Endothelial cell of umbilical vein (primary cell): ENCODE measurements at regions not wholly inside any gene's neighbourhood (a gene's known extent, or its start where the extent isn't known, plus 50 kb on each side); places are given as distances from the start of the nearest gene placed in this dataset.

Source experiments
- BruUV-seq: library from RNA; stranded (reverse); fragments of 400-500 nt; replicated peaks from 2 replicates; lab custom pipeline; 2021; lab: Mats Ljungman, UMichigan
- CTCF ChIA-PET: fragments of 300-600, 350-600 bp; sonication (Branson Sonifier 250); formaldehyde crosslinking; loops from one replicate; lab custom pipeline; 2021; ENCODE audit warnings: antibody characterized with exemption, inconsistent platforms; lab: Charles Lee
- POLR2A ChIA-PET: fragments of 300-600, 350-600 bp; sonication (Branson Sonifier 250); formaldehyde crosslinking; loops from one replicate; lab custom pipeline; 2021; ENCODE audit warnings: antibody characterized with exemption, inconsistent platforms; lab: Charles Lee
- DNase-seq: peaks from one replicate; pipeline ENCODE4 v3.0.0-alpha.2; 2011; ENCODE audit warnings: low read depth, low spot score
- FAIRE-seq: peaks from 2 replicates; lab custom pipeline; 2011; peaks lifted over from hg19 to GRCh38; lab: Jason Lieb, UNC
- H2AFZ ChIP-seq: 2 replicates; pipeline ENCODE4 v1.6.0; 2012; ENCODE audit warnings: low read depth, low read length, control low read depth, inconsistent platforms
- H3K27ac ChIP-seq: 2 replicates; pipeline ENCODE4 v1.5.1; 2011; ENCODE audit warnings: low read depth, mild to moderate bottlenecking, control low read depth, low read length, moderate library complexity; ENCODE audit not compliant: insufficient read depth
- H3K27me3 ChIP-seq, 2 experiments: 2 replicates each; pipeline versions ENCODE4 v1.6.0 to v1.6.1; 2011; ENCODE audit warnings: low read length in 2 of 2, mixed read lengths in 1 of 2; ENCODE audit not compliant: control insufficient read depth in 2 of 2, insufficient read depth in 2 of 2
- H3K36me3 ChIP-seq, 2 experiments: 2 replicates in 1 of 2; 3 replicates in 1 of 2; pipeline ENCODE4 v1.5.1; 2011; ENCODE audit warnings: low read length in 2 of 2, mild to moderate bottlenecking in 1 of 2, moderate library complexity in 1 of 2; ENCODE audit not compliant: control insufficient read depth in 2 of 2, insufficient read depth in 2 of 2; ENCODE audit errors: extremely low read depth in 1 of 2
- H3K4me1 ChIP-seq: 3 replicates; pipeline ENCODE4 v1.5.1; 2011; ENCODE audit warnings: mild to moderate bottlenecking, low read length; ENCODE audit not compliant: control insufficient read depth, insufficient read depth; ENCODE audit errors: extremely low read depth
- H3K4me2 ChIP-seq: 2 replicates; pipeline ENCODE4 v1.6.1; 2011; ENCODE audit warnings: low read length, control low read depth, mixed read lengths; ENCODE audit not compliant: insufficient read depth
- H3K4me3 ChIP-seq, 3 experiments: fragments of 200-600 bp in 1 of 3; sonication (generic), shearing (Covaris generic) in 1 of 3; replicated peaks in 1 of 3; 2 replicates each; pipeline ENCODE4 v1.5.1; 2011 to 2016; ENCODE audit warnings: control low read depth in 3 of 3, low read length in 3 of 3, mild to moderate bottlenecking in 2 of 3, inconsistent platforms in 1 of 3, low read depth in 1 of 3, moderate library complexity in 1 of 3; ENCODE audit not compliant: insufficient read depth in 1 of 3
- H3K79me2 ChIP-seq: 2 replicates; pipeline ENCODE4 v1.6.0; 2012; ENCODE audit warnings: low read length, inconsistent platforms; ENCODE audit not compliant: control insufficient read depth, insufficient read depth
- H3K9ac ChIP-seq: replicated peaks from 2 replicates; pipeline ENCODE3; 2011; ENCODE audit warnings: low read length, control low read depth; ENCODE audit not compliant: insufficient read depth; ENCODE audit errors: extremely low read depth
- H3K9me1 ChIP-seq: replicated peaks from 3 replicates; pipeline ENCODE4 v1.6.0; 2011; ENCODE audit warnings: mild to moderate bottlenecking, low read length; ENCODE audit not compliant: control insufficient read depth, insufficient read depth; ENCODE audit errors: extremely low read depth
- H3K9me3 ChIP-seq: replicated peaks from 2 replicates; pipeline ENCODE4 v1.5.1; 2012; ENCODE audit warnings: low read length, inconsistent platforms; ENCODE audit not compliant: control insufficient read depth, insufficient read depth
- H4K20me1 ChIP-seq: replicated peaks from 2 replicates; pipeline ENCODE3; 2011; ENCODE audit warnings: mild to moderate bottlenecking, low read length; ENCODE audit not compliant: control insufficient read depth, insufficient read depth; ENCODE audit errors: extremely low read depth
- EZH2 ChIP-seq: IDR thresholded peaks from 2 replicates; pipeline ENCODE4 v1.6.1; 2012; ENCODE audit warnings: borderline replicate concordance, low read depth, mild to moderate bottlenecking, moderate library complexity, low read length, inconsistent platforms; ENCODE audit not compliant: severe bottlenecking
- FOS ChIP-seq: IDR thresholded peaks from 2 replicates; pipeline ENCODE4 v1.6.1; 2011; ENCODE audit warnings: mild to moderate bottlenecking, low read length, moderate library complexity, borderline replicate concordance; ENCODE audit not compliant: insufficient read depth
- GATA2 ChIP-seq: IDR thresholded peaks from 2 replicates; pipeline ENCODE4 v1.7.0; 2011; ENCODE audit warnings: low read depth, mild to moderate bottlenecking, moderate library complexity, mixed read lengths, low read length; ENCODE audit not compliant: insufficient read length, insufficient read depth
- JUN ChIP-seq: IDR thresholded peaks from 2 replicates; pipeline ENCODE4 v1.6.1; 2011; ENCODE audit warnings: borderline replicate concordance, low read depth; ENCODE audit not compliant: insufficient read length, insufficient read depth
- MYC ChIP-seq: IDR thresholded peaks from one replicate; pipeline ENCODE4 v1.6.1; 2011; ENCODE audit warnings: mild to moderate bottlenecking, low read depth, low read length
- POLR2A ChIP-seq: IDR thresholded peaks from 2 replicates; pipeline ENCODE4 v1.6.1; 2012; ENCODE audit warnings: low read depth, mild to moderate bottlenecking, control low read depth, low read length
- POLR2AphosphoS5 ChIP-seq: IDR thresholded peaks from 2 replicates; pipeline ENCODE4 v1.6.1; 2012; ENCODE audit warnings: low read depth, mild to moderate bottlenecking, control low read depth, low read length, moderate library complexity; ENCODE audit not compliant: insufficient read depth
- dilution Hi-C: fragments of 300-500 bp; cut with MboI; formaldehyde crosslinking; loops from one replicate; pipeline ENCODE4 v1.15.0; 2019; ENCODE audit warnings: low sequenced_read_pairs; ENCODE audit not compliant: extremely low pct_ligation_motif_present
- intact Hi-C: fragments of 100-400 bp; cut with micrococcal nuclease; formaldehyde crosslinking; loops from one replicate; pipeline ENCODE4 v1.10.0; 2022
- TF ChIP-seq, protein P1 (sequence below), 2 donors: IDR thresholded peaks; 1 replicate in 1 of 2; 2 replicates in 1 of 2; pipeline ENCODE4 v1.5.1; 2011; ENCODE audit warnings: low read length in 2 of 2, mild to moderate bottlenecking in 2 of 2, moderate library complexity in 2 of 2, control low read depth in 1 of 2, inconsistent platforms in 1 of 2, low read depth in 1 of 2; ENCODE audit not compliant: insufficient read depth in 1 of 2; ENCODE audit errors: extremely low read depth in 1 of 2
- TF ChIP-seq, protein P2 (sequence below): IDR thresholded peaks from 2 replicates; pipeline ENCODE4 v1.6.1; 2011; ENCODE audit not compliant: insufficient read depth, insufficient read length

DNA sequence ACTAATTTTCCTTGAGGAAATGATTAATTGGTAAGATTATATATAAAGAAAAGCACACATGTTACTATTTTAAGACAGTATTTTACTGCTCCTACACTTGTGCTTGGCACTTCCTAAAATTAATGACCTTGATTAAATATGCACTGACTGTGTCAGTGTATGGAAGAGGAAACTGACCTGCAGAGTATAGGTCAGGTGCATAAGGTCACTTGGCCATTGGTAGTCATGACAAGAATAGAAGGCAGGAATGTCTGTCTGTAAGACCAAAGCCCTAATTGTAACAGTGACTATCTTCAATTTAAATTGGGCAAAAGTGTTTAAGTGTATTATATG lies 128.0 kb upstream of the KCNK2 start:
- CTCF ChIA-PET, result no interaction called here

DNA sequence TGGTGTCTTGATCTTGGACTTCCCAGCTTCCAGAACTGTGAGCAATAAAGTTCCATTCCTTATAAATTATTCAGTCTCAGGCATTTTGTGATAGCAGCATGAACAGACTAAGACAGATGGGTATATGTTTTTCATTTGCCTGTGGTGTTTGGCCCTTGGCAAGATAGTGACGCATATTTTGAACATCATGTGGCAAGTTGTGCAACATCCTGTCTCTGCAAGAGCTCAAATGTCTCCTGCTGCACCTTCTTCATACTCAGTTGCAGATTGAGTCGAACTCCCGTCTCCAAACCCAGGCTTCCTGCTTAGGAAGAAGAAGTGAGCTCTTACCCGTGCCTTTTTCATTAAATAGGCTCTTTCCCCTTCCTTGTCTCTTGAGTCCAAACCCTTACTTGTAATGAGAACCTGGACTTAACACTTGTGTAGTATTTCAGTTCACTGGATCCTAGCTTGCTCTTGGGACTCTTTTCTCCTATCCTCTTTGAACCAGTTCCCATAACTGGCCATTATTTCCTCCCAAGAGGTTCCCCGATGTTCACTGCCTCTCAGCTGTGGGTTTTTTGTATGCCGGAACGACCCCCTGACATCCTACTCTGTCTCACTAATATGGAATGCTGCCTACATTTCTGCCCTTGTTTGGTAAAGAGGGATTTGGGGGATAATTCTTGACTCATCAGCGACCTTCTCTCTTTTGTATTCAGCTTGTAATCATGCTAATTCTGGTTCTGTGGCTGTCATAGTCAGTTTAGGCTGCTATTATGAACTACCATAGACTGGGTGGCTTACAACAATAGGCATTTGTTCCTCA lies 125.0 kb upstream of the KCNK2 start:
- no peak for TF ChIP-seq MYC
- no peak for TF ChIP-seq POLR2AphosphoS5
- TF ChIP-seq, protein P1, sequence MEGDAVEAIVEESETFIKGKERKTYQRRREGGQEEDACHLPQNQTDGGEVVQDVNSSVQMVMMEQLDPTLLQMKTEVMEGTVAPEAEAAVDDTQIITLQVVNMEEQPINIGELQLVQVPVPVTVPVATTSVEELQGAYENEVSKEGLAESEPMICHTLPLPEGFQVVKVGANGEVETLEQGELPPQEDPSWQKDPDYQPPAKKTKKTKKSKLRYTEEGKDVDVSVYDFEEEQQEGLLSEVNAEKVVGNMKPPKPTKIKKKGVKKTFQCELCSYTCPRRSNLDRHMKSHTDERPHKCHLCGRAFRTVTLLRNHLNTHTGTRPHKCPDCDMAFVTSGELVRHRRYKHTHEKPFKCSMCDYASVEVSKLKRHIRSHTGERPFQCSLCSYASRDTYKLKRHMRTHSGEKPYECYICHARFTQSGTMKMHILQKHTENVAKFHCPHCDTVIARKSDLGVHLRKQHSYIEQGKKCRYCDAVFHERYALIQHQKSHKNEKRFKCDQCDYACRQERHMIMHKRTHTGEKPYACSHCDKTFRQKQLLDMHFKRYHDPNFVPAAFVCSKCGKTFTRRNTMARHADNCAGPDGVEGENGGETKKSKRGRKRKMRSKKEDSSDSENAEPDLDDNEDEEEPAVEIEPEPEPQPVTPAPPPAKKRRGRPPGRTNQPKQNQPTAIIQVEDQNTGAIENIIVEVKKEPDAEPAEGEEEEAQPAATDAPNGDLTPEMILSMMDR (IDR thresholded peaks at IDR 0.05; ENCODE audit: extremely low read depth in 1 of 2, insufficient read depth in 1 of 2, low read depth in 1 of 2, low read length in 2 of 2), result no peak
- TF ChIP-seq FOS, result no peak
- TF ChIP-seq POLR2A, result no peak
- no peak for TF ChIP-seq EZH2
- TF ChIP-seq JUN, result no peak
- TF ChIP-seq, protein P2, sequence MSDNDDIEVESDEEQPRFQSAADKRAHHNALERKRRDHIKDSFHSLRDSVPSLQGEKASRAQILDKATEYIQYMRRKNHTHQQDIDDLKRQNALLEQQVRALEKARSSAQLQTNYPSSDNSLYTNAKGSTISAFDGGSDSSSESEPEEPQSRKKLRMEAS, result no peak
- TF ChIP-seq GATA2, result no peak
- Histone ChIP-seq H3K27ac (no peak overlapping the region), H3K36me3 (no peaks in the 10 kb centered on the region), H2AFZ (no peak overlapping the region), H3K79me2 (no peaks in the 10 kb centered on the region), H3K4me3 (no peak overlapping the region), H4K20me1 (no peaks in the 10 kb centered on the region), H3K4me1 (no peaks in the 10 kb centered on the region), H3K9ac (no peak overlapping the region), H3K27me3 (peaks cover 0 to 3% of the 10 kb centered on the region in 2 experiments), H3K9me1 (no peaks in the 10 kb centered on the region), H3K4me2 (no peak overlapping the region), H3K9me3 (no peaks in the 10 kb centered on the region)
- no peak for DNase-seq
- intact Hi-C loops (no loop called here), dilution Hi-C loops (no loop called here)
- BruUV-seq, result no TSS peak
- ChIA-PET CTCF (interaction anchor here (1.0 kb wide), 1 partner anchor 12 kb away, joined by 3 read pairs; no protein-coding TSS in a partner anchor), POLR2A (no interaction called here)
- FAIRE-seq, result no peak

More for the DNA sequence above, 128.0 kb upstream of the KCNK2 start:
- no peak overlapping the region for H3K9ac ChIP-seq
- H3K4me3 ChIP-seq, result no peak overlapping the region
- no peak overlapping the region for H3K27ac ChIP-seq
- no peaks in the 10 kb centered on the region for H3K36me3 ChIP-seq
- H3K9me1 ChIP-seq, result no peaks in the 10 kb centered on the region
- H2AFZ ChIP-seq, result no peak overlapping the region
- no peak overlapping the region for H3K4me2 ChIP-seq
- FAIRE-seq, result no peak
- no peak for TF ChIP-seq MYC
- dilution Hi-C loops, result no loop called here
- no peak for DNase-seq
- no peaks in the 10 kb centered on the region for H3K4me1 ChIP-seq
- no peaks in the 10 kb centered on the region for H3K27me3 ChIP-seq
- POLR2A ChIA-PET, result no interaction called here
- intact Hi-C loops, result no loop called here
- no TSS peak for BruUV-seq
- H3K79me2 ChIP-seq, result no peaks in the 10 kb centered on the region
- H3K9me3 ChIP-seq, result no peaks in the 10 kb centered on the region
- H4K20me1 ChIP-seq, result no peaks in the 10 kb centered on the region
